ENCODE measurements at regions not wholly inside any gene's neighbourhood (a gene's known extent, or its start where the extent isn't known, plus 50 kb on each side); places are given as distances from the start of the nearest gene placed in this dataset.

- no peak for DNase-seq
These were observed 273.3 kb downstream of the OLFM3 start for GRCh38 chr1:101723415-101723814.

DNA sequence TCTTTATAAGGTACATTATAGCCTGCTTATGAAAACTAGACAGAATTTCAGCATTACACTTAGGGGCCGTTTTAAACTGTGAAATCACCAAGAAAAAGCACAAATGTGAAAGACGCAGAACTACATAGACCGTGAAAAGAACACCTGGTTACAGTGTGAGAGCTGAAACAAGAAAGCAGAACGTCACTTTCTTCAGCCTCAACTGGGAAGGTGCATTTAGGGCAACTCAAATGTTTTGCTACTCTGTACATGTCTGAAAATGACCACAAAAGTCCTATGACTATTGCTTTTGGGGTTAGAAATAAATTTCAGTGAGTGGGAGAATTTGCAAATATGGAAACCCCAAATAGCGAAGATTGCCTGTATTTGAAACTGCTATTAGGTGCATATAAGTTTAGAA, 268.7 kb downstream of the OLFM3 start:
- DNase-seq = no peak

DNA sequence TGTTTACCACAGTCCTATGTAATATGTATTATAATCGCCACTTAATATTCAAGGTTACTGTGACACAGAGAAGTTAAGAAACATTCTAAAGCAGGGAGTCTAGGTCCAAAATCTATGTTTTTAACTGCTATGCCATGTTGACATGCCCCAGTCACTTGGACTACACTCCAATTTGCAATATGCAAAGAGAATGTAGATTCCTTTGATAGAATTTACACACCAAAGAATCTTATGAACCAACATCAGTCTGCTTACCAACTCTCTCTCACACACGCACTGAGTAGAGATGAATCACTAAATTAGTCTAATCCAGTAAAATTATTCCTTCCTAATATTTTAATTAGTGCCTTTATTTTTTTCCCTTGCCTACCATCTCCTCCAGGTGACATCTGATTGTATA, 266.2 kb downstream of the OLFM3 start:
- no peak for DNase-seq

GRCh38 chr1:101732261-101732660, 264.5 kb downstream of the OLFM3 start:
- no peak for DNase-seq

DNA sequence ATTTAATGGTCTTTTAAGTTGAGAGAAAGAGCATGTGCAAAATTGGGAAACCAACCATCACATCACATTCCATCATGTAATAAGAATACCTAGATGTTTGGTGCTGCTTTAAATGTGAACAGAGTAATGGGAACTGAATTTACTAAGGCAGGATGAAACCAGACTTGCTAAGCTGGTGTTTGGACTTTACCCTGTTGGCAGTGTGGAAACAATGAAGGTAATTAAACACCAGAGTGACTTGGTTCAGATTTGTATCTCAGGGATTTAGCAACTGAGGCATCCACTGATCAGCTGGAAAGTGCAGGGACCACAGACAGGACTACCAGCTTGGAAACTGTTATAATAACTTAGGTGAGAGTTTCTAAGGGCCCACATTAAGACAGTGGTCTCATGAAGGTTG, 263.4 kb downstream of the OLFM3 start:
- no peak for DNase-seq

- no peak for DNase-seq
These were observed 258.3 kb downstream of the OLFM3 start for GRCh38 chr1:101738475-101738874.

DNA sequence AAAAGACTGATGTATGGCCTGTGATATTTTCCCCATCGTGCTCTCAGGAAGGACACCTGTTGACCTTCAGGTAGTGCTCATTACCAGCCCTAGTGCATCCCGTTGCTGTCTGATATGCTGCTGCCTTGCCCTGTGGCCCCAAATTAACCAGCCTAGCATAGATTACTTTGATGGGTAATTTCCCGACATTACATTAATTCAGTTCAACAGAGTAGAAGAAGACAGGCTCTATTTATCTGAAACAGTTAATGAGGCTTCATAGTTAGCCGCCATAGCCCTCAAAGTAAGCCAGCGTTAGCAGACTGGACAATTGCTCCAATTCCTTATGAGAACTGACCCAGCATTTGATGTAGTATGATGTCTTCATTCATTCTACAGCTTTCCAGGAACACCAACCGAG, 257.6 kb downstream of the OLFM3 start:
- no peak for DNase-seq

- DNase-seq = no peak
These were observed 256.8 kb downstream of the OLFM3 start for GRCh38 chr1:101739826-101740330.

DNA sequence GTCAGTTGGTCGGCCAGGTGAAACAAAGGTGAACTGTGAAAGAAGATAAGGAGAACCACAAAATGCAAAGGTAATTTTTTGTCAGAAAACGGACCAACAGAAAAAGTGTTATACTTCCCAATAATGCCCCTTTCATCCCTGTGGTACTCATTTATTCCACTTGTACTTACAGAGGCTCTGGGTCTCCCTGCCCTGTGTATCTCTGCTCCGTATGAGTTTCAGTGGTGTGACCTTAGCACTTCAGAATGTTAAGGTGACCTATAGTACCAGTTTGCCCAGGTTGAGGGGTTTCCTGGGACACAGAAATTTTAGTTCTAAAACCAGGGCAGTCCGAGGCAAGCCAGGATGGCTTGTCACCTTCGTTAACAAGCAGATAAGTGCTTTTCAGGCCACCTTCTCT, 254.8 kb downstream of the OLFM3 start:
- no peak for DNase-seq

- DNase-seq = no peak
These were observed 254.2 kb downstream of the OLFM3 start for GRCh38 chr1:101742509-101742908.

GRCh38 chr1:101745551-101746270, 251.0 kb downstream of the OLFM3 start:
- DNase-seq = no peak

- no peak for DNase-seq
These were observed 248.6 kb downstream of the OLFM3 start for GRCh38 chr1:101748077-101748476.
